ENCODE measurements at regions not wholly inside any gene's neighbourhood (a gene's known extent, or its start where the extent isn't known, plus 50 kb on each side); places are given as distances from the start of the nearest gene placed in this dataset.

GRCh38 chr13:63198071-63198470 is 1782.4 kb upstream of the PCDH20 start:
- no peak for DNase-seq (ENCODE audit: low read depth)

- DNase-seq (ENCODE audit: low read depth) = no peak
These were observed 1780.1 kb upstream of the PCDH20 start for GRCh38 chr13:63195726-63196125.

GRCh38 chr13:63190742-63191141 is 1775.1 kb upstream of the PCDH20 start:
- DNase-seq (ENCODE audit: low read depth) = no peak

GRCh38 chr13:63190219-63190618 is 1774.6 kb upstream of the PCDH20 start:
- no peak for DNase-seq (ENCODE audit: low read depth)

GRCh38 chr13:63189712-63190111 is 1774.1 kb upstream of the PCDH20 start:
- no peak for DNase-seq (ENCODE audit: low read depth)

GRCh38 chr13:63184693-63185092 is 1769.0 kb upstream of the PCDH20 start:
- DNase-seq (ENCODE audit: low read depth) = no peak

- no peak for DNase-seq (ENCODE audit: low read depth)
These were observed 1759.9 kb upstream of the PCDH20 start for GRCh38 chr13:63175536-63175935.

GRCh38 chr13:63167699-63168337 is 1752.2 kb upstream of the PCDH20 start:
- DNase-seq (ENCODE audit: low read depth) = no peak

GRCh38 chr13:63166345-63166744 is 1750.7 kb upstream of the PCDH20 start:
- no peak for DNase-seq (ENCODE audit: low read depth)

- no peak for DNase-seq (ENCODE audit: low read depth)
These were observed 1748.3 kb upstream of the PCDH20 start for GRCh38 chr13:63163903-63164302.

GRCh38 chr13:63161219-63161618 is 1745.6 kb upstream of the PCDH20 start:
- no peak for DNase-seq (ENCODE audit: low read depth)

GRCh38 chr13:63156816-63157215 is 1741.2 kb upstream of the PCDH20 start:
- DNase-seq (ENCODE audit: low read depth) = no peak

GRCh38 chr13:63149375-63149774 is 1733.7 kb upstream of the PCDH20 start:
- DNase-seq (ENCODE audit: low read depth) = no peak

GRCh38 chr13:63139277-63139676 is 1723.6 kb upstream of the PCDH20 start:
- no peak for DNase-seq (ENCODE audit: low read depth)

GRCh38 chr13:63129995-63130394 is 1714.3 kb upstream of the PCDH20 start:
- DNase-seq (ENCODE audit: low read depth) = no peak

GRCh38 chr13:63128716-63129115 is 1713.1 kb upstream of the PCDH20 start:
- DNase-seq (ENCODE audit: low read depth) = no peak

- DNase-seq (ENCODE audit: low read depth) = no peak
These were observed 1709.2 kb upstream of the PCDH20 start for GRCh38 chr13:63124863-63125262.

GRCh38 chr13:63120883-63121282 is 1705.2 kb upstream of the PCDH20 start:
- no peak for DNase-seq (ENCODE audit: low read depth)

GRCh38 chr13:63117710-63118109 is 1702.1 kb upstream of the PCDH20 start:
- no peak for DNase-seq (ENCODE audit: low read depth)

- DNase-seq (ENCODE audit: low read depth) = no peak
These were observed 1697.2 kb upstream of the PCDH20 start for GRCh38 chr13:63112799-63113395.

GRCh38 chr13:63110466-63110865 is 1694.8 kb upstream of the PCDH20 start:
- no peak for DNase-seq (ENCODE audit: low read depth)

GRCh38 chr13:63107179-63107943 is 1691.7 kb upstream of the PCDH20 start:
- DNase-seq (ENCODE audit: low read depth) = no peak

- DNase-seq (ENCODE audit: low read depth) = no peak
These were observed 1679.1 kb upstream of the PCDH20 start for GRCh38 chr13:63094717-63095116.

Measured in CMK (cell line).